HepG2 (cell line): ENCODE measurements at regions not wholly inside any gene's neighbourhood (a gene's known extent, or its start where the extent isn't known, plus 50 kb on each side); places are given as distances from the start of the nearest gene placed in this dataset.

Source experiments
- ATAC-seq: fragments of 200-7000 bp; cut with Tn5 transposase; 3 replicates; pipeline ENCODE4 v1.9.1; 2020; ENCODE audit warnings: mild to moderate bottlenecking, moderate library complexity
- BruUV-seq: library from RNA; stranded (reverse); fragments of 400-500 nt; replicated peaks from 2 replicates; lab custom pipeline; 2021; lab: Mats Ljungman, UMichigan
- CTCF ChIA-PET: fragments of 300-600 bp; formaldehyde crosslinking; extraction: SDS; loops from one replicate; lab custom pipeline; 2021; ENCODE audit warnings: low total read pairs, inconsistent platforms, low intra/inter-chr PET ratio; lab: Yijun Ruan, JAX
- POLR2A ChIA-PET: fragments of 350-600 bp; sonication (Branson Sonifier 250); formaldehyde crosslinking; loops from one replicate; lab custom pipeline; 2020; ENCODE audit warnings: antibody characterized with exemption, inconsistent platforms; lab: Yijun Ruan, JAX
- DNase-seq: peaks from one replicate; pipeline ENCODE4 v3.0.0-alpha.2; 2015; ENCODE audit warnings: low spot score
- FAIRE-seq: peaks from 3 replicates; lab custom pipeline; 2011; peaks lifted over from hg19 to GRCh38; lab: Jason Lieb, UNC
- H2AFZ ChIP-seq: one replicate; pipeline ENCODE4 v1.6.1; 2011; ENCODE audit warnings: low read length, inconsistent platforms
- H3K27ac ChIP-seq: fragments of 300-600 bp; 3 replicates; pipeline ENCODE4 v1.8.0; 2011; ENCODE audit warnings: mixed run types, mild to moderate bottlenecking, mixed read lengths, low read length, inconsistent platforms; ENCODE audit not compliant: insufficient read depth; ENCODE audit errors: extremely low read length
- H3K27me3 ChIP-seq, 2 experiments: fragments of 200-600 bp in 1 of 2; 2 replicates in 1 of 2; 3 replicates in 1 of 2; pipeline versions ENCODE4 v1.6.0 to v1.8.0; 2011; ENCODE audit warnings: low read length in 2 of 2, mild to moderate bottlenecking in 2 of 2, moderate library complexity in 2 of 2, inconsistent platforms in 1 of 2; ENCODE audit not compliant: insufficient read depth in 2 of 2, control insufficient read depth in 1 of 2
- H3K36me3 ChIP-seq, 2 experiments: fragments of 200-600 bp in 1 of 2; replicated peaks in 1 of 2; 2 replicates in 1 of 2; 3 replicates in 1 of 2; pipeline versions ENCODE4 v1.5.1 to v1.8.0; 2011; ENCODE audit warnings: low read length in 2 of 2, inconsistent platforms in 1 of 2; ENCODE audit not compliant: insufficient read depth in 2 of 2, control insufficient read depth in 1 of 2
- H3K4me1 ChIP-seq: 2 replicates; pipeline ENCODE4 v1.5.1; 2012; ENCODE audit warnings: low read length, inconsistent platforms; ENCODE audit not compliant: insufficient read depth
- H3K4me2 ChIP-seq: 2 replicates; pipeline ENCODE4 v1.6.0; 2011; ENCODE audit warnings: low read depth, low read length, inconsistent platforms
- H3K4me3 ChIP-seq, 3 experiments: fragments of 200-600 bp in 1 of 3; sonication (generic), shearing (Covaris generic) in 1 of 3; replicated peaks in 1 of 3; 2 replicates each; pipeline ENCODE4 v1.5.1; 2011 to 2016; ENCODE audit warnings: low read length in 3 of 3, inconsistent platforms in 2 of 3, low read depth in 2 of 3, mild to moderate bottlenecking in 2 of 3, control low read depth in 1 of 3, mixed read lengths in 1 of 3; ENCODE audit not compliant: insufficient read depth in 1 of 3
- H3K79me2 ChIP-seq: one replicate; pipeline ENCODE4 v1.6.1; 2011; ENCODE audit warnings: low read length, inconsistent platforms; ENCODE audit not compliant: insufficient read depth
- H3K9ac ChIP-seq: 2 replicates; pipeline ENCODE4 v1.6.0; 2011; ENCODE audit warnings: mild to moderate bottlenecking, low read depth, low read length, inconsistent platforms; ENCODE audit not compliant: insufficient read depth
- H3K9me3 ChIP-seq: 2 replicates; pipeline ENCODE4 v1.5.1; 2012; ENCODE audit warnings: mild to moderate bottlenecking, low read length
- H4K20me1 ChIP-seq: 2 replicates; pipeline ENCODE4 v1.6.0; 2011; ENCODE audit warnings: inconsistent platforms, mild to moderate bottlenecking, low read length, moderate library complexity; ENCODE audit not compliant: insufficient read depth
- GPN1 ChIP-seq: sonication (generic); formaldehyde crosslinking; IDR thresholded peaks from 2 replicates; pipeline ENCODE4 v1.5.1; 2020; ENCODE audit warnings: missing genetic modification reagents, borderline replicate concordance
- HOXA3 ChIP-seq: sonication (generic); formaldehyde crosslinking; IDR thresholded peaks from 2 replicates; pipeline ENCODE4 v1.5.0; 2020; ENCODE audit warnings: missing genetic modification reagents
- PRDM10 ChIP-seq: sonication (generic); formaldehyde crosslinking; IDR thresholded peaks from 2 replicates; pipeline ENCODE4 v1.4.0; 2020; ENCODE audit warnings: low read depth, missing genetic modification reagents
- TFDP1 ChIP-seq: IDR thresholded peaks from 2 replicates; pipeline ENCODE4 v1.6.1; 2016; ENCODE audit warnings: missing compliant biosample characterization, missing genetic modification reagents, borderline replicate concordance
- ZKSCAN8 ChIP-seq: IDR thresholded peaks from 2 replicates; pipeline ENCODE4 v1.6.1; 2016; ENCODE audit warnings: borderline replicate concordance, missing genetic modification reagents, missing compliant biosample characterization
- ZNF318 ChIP-seq: sonication (generic); formaldehyde crosslinking; IDR thresholded peaks from 2 replicates; pipeline ENCODE4 v1.4.0; 2020; ENCODE audit warnings: mild to moderate bottlenecking, missing genetic modification reagents
- ZNF33A ChIP-seq: sonication (generic); formaldehyde crosslinking; IDR thresholded peaks from 2 replicates; pipeline ENCODE4 v1.5.1; 2020; ENCODE audit warnings: missing genetic modification reagents, mild to moderate bottlenecking, moderate library complexity, borderline replicate concordance
- WGBS: methylation state at CpG from one replicate; pipeline ENCODE4 v1.1.6; 2017; ENCODE audit warnings: low lambda C conversion rate; 5-methylcytosine and 5-hydroxymethylcytosine counted together
- in situ Hi-C: cut with HindIII; loops from 2 replicates; pipeline ENCODE4 v1.10.0; 2017; ENCODE audit warnings: low pct_unique_long_range_greater_than_20kb; ENCODE audit not compliant: extremely low pct_ligation_motif_present
- intact Hi-C: fragments of 100-400 bp; cut with micrococcal nuclease; formaldehyde crosslinking; loops from one replicate; pipeline ENCODE4 v1.10.0; 2022; ENCODE audit not compliant: unreplicated experiment

- TF ChIP-seq ZKSCAN8 (CRISPR knock-in tag) (no peak), TFDP1 (no peak)
Observed at GRCh38 chr18:67281746-67282145, 234.8 kb downstream of the DSEL start (continued).

- no peaks in the 10 kb centered on the region for H3K4me1 ChIP-seq
- no peak for DNase-seq
- no peak for FAIRE-seq
- H3K4me2 ChIP-seq = no peak overlapping the region
- ChIA-PET POLR2A (no interaction called here), CTCF (no interaction called here)
- H3K27ac ChIP-seq = no peak overlapping the region
- H3K9ac ChIP-seq = no peak overlapping the region
- no peaks in the 10 kb centered on the region for H3K36me3 ChIP-seq
- H2AFZ ChIP-seq = no peak overlapping the region
- no peak overlapping the region for H3K4me3 ChIP-seq
- H4K20me1 ChIP-seq = no peaks in the 10 kb centered on the region
- no peak for ATAC-seq
- intact Hi-C loops = no loop called here
- BruUV-seq = no TSS peak
- 3% methylated on average over 5 of the region's 5 CpGs for WGBS
- no peaks in the 10 kb centered on the region for H3K9me3 ChIP-seq
- H3K79me2 ChIP-seq = no peaks in the 10 kb centered on the region
- in situ Hi-C loops = no loop called here
- no peaks in the 10 kb centered on the region for H3K27me3 ChIP-seq
- no peak for TF ChIP-seq ZNF318 (CRISPR knock-in tag)
- TF ChIP-seq PRDM10 (CRISPR knock-in tag) = no peak
- no peak for TF ChIP-seq HOXA3 (CRISPR knock-in tag)
- TF ChIP-seq GPN1 (CRISPR knock-in tag) = no peak
- TF ChIP-seq ZNF33A (CRISPR knock-in tag) = no peak
Observed at GRCh38 chr18:67280486-67281242, 235.9 kb downstream of the DSEL start.
